C4-2B (cell line): ENCODE measurements at regions not wholly inside any gene's neighbourhood (a gene's known extent, or its start where the extent isn't known, plus 50 kb on each side); places are given as distances from the start of the nearest gene placed in this dataset.

ENCODE experiments used
- H3K27ac ChIP-seq: fragments of 450-650 bp; 2 replicates; pipeline ENCODE4 v1.5.1; 2017
- ZFX ChIP-seq: fragments of 450-650 bp; IDR thresholded peaks from 2 replicates; pipeline ENCODE4 v1.6.1; 2017
- TF ChIP-seq, protein P1 (sequence below): fragments of 450-650 bp; conservative IDR thresholded peaks from 2 replicates; pipeline ENCODE4 v1.5.1; 2017; ENCODE audit warnings: mild to moderate bottlenecking

DNA sequence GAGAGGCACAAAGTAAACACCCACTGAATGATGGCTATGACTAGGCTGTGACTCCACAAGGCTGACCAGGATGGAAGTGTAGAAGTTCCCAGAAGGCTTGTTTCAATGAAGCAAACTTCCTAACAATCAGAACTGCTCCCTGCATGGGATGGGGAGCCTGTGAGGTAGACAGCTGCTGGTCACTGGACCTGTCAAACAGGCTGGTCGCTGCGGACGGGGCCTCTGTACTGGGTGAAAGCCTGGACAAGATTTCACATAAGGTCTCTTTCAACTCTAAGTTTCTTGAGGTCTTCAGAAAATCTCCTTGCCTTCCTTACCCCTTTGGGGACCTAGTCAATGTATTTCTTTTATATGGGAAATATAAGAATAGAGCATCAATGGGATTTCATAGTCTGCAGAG is 438.2 kb downstream of the BUD13 start:
- no peak overlapping the region for H3K27ac ChIP-seq
- TF ChIP-seq, protein P1, sequence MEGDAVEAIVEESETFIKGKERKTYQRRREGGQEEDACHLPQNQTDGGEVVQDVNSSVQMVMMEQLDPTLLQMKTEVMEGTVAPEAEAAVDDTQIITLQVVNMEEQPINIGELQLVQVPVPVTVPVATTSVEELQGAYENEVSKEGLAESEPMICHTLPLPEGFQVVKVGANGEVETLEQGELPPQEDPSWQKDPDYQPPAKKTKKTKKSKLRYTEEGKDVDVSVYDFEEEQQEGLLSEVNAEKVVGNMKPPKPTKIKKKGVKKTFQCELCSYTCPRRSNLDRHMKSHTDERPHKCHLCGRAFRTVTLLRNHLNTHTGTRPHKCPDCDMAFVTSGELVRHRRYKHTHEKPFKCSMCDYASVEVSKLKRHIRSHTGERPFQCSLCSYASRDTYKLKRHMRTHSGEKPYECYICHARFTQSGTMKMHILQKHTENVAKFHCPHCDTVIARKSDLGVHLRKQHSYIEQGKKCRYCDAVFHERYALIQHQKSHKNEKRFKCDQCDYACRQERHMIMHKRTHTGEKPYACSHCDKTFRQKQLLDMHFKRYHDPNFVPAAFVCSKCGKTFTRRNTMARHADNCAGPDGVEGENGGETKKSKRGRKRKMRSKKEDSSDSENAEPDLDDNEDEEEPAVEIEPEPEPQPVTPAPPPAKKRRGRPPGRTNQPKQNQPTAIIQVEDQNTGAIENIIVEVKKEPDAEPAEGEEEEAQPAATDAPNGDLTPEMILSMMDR = no peak
- TF ChIP-seq ZFX = no peak

DNA sequence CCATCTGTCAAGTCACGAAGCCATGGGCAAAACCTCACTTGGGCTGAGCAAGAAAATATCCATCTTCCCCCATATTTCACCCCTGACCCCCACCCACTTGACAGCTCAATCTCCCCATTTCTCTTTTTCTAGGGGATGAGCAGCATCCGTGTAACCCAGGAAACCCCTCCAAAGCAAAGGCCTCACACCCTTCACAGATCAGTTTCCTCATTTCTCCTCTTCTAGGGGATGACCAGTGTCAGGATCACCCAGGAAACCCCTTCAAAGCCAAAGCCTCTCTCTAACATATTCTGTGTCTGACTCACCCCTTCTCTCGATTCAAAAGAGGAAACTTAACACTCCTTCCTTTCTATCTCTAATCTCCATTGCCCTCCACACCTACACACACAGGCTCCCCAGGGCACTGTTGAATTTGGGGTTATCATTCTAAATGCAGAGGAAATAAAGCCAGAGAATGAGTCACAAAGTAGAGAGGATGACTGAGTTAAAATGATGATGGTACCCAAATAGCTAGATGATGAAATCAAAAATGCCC is 439.7 kb downstream of the BUD13 start:
- H3K27ac ChIP-seq = no peak overlapping the region
- TF ChIP-seq ZFX = no peak
- TF ChIP-seq, protein P1 = no peak

DNA sequence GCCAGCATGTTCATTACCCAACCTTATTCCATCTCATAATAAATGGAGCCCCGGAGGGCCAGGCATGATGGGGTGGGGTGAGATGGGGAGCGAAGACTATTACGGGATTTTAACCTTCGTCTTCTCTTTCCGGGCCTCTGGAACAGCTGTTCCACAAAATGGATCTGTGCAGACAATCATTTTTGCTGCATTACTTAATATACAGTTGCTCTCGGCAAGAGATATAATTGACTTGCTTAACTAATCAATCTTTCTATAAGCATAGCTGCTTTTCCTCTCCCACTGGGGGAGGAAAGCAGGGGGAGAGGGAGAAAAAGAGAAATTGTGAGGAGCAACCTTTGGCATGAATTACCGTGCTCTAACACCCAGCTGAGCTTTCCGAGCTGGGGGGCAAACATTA is 440.4 kb downstream of the BUD13 start:
- no peak overlapping the region for H3K27ac ChIP-seq
- TF ChIP-seq ZFX = no peak
- TF ChIP-seq, protein P1 = no peak

DNA sequence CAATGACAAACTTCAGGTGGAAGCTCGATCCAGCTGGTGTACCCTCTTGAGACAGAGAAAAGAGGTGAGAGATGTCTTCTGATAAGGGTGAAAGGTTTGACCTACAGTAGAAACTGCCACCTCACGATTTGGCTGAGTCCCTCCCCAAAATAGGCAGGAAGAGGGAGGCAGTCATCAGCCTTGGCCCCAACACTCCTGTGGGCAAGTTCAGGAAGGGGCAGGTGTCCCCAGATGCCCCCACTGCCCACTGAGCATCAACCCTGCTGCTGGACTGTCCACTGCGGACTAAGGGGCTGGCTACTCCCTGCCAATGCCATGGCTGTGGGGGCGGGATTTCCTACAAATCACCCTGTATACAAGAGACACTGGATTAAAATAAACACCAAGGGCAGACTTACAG is 441.4 kb downstream of the BUD13 start:
- no peak for TF ChIP-seq ZFX
- TF ChIP-seq, protein P1 = no peak
- H3K27ac ChIP-seq = no peak overlapping the region

DNA sequence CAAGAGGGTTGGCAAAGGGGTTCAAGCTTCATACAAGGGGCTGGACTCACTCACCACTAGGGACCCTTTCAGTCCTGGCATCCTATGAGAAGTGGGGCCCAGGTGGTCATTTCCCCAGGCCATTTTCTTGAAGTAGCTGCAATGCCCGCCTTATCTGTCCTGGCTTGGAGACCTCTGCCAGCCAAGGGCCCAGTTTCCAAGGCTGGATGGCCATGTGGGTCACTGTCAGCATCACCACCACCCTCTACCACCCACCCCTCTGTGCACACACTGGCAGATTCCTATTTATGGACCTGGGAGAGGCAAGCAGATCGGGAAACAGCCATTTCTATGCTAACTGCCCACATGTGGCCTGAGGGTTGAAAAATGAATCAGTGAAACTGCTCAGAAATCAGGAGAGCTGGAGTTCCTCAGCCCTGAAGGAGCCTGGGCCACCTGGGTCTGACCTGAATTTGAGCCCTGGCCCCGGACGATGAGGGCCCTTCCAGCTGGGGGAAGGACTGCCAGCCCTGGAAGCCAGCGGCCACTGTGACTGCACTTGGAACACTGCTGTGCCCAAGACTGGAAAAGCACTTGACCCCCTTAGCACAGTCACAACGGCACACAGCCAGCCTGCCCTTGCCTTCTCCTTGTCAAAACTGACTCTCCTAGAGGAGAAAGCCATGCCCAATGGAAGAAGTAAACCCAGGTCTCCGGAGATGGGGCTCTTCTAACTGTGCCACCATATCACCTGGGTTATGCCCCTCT is 442.2 kb downstream of the BUD13 start:
- TF ChIP-seq, protein P1 = no peak
- no peak for TF ChIP-seq ZFX
- no peak overlapping the region for H3K27ac ChIP-seq

DNA sequence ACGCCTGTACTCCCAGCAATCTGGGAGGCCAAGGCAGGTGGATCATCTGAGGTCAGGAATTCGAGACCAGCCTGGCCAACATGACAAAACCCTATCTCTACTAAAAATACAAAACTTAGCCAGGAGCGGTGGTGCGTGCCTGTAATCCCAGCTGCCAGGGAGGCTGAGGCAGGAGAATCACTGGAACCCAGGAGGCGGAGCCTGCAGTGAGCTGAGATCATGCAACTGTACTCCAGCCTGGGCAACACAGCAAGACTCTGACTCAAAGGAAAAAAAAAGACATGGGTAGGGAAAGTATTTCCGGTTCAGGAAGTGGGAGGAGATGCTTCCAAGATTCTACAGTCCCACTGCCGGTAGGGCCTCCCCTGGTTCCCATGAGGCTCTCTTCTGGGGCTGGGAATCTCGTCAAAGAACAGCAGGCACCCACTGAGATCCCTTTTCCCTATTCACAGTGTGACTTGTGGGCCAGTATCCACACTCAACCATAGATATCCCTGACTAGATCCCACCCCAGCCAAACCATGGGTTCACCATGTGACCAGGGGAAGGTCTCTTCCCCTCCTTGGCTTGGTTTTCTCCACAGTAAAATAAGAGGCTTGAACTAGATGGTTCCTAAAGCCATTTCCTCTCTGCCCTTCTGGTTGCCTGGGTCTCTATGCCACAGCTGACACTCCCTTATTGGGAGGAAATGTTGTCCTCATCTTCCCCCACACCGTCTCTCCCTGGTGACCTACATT is 443.3 kb downstream of the BUD13 start:
- no peak overlapping the region for H3K27ac ChIP-seq
- TF ChIP-seq, protein P1 = no peak
- no peak for TF ChIP-seq ZFX

DNA sequence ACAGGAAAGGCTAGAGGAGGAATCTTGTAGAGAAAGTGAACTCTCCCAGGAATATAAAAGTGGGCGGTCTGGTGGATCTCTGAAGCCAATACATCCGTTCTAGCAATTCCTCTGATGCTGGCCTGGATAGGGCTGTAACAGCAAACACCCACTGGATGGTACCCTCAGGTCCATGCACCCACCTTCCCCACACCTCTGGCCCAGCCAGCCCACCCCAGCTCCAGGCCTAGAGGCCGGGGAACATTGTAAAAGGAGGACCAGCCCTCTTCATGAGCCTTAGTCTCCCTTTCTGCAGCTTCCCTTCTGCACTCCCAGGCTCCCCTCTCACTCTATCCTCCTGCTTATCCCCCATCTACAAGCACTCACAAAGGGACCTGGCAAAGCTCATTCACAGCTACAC is 443.9 kb downstream of the BUD13 start:
- no peak overlapping the region for H3K27ac ChIP-seq
- no peak for TF ChIP-seq ZFX
- TF ChIP-seq, protein P1 = no peak
